EH (cell line): ENCODE measurements at regions not wholly inside any gene's neighbourhood (a gene's known extent, or its start where the extent isn't known, plus 50 kb on each side); places are given as distances from the start of the nearest gene placed in this dataset.
"Not testable (repeated sequence)": the region's sequence is repeated elsewhere in the genome, so short reads cannot be mapped to it uniquely, and the experiment has no call there.

Experiments
- DNase-seq: peaks from one replicate; pipeline ENCODE4 v3.0.0-alpha.2; 2015; ENCODE audit warnings: low read depth

DNA sequence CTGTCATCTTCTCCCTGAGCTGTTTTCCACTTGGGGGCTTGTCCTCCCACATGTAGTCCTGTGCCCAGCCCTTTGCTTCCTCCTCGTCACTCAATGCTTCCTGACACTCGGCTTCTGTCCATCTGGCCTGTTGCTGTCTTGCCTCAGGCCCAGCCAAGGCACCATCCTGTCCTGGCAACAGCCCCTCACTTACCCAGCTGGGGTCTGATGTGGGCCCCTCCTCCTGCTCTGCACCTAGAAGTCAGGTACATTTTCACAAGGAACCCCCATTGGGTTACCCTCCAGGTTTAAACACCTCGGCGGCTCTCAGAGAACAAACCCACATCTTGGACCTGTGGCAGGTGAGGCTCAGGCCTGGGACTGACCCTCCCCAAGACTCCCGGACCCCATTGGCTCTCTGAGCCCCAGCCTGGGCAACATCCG lies 784.8 kb downstream of the TBC1D22A start:
- DNase-seq = no peak

DNA sequence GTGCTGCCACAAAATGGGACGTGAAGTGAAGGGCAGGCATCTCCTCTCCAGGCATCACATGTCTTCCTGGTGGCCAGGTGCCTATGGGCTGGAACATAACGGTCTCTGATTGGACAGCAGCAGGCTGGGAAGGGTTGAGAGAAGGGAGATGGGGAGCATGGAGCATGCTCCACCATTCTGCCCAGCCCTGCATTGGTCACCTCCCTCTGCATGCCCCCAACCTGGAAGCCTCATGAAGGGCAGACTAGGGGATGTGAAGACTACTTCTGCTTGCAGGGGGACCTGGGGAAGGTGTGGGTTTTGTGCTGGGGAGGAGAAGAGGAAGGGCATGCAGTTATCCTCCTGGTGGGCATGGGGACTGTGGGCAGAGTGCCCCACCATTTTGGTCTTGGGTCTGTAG lies 782.2 kb downstream of the TBC1D22A start:
- no peak for DNase-seq

DNA sequence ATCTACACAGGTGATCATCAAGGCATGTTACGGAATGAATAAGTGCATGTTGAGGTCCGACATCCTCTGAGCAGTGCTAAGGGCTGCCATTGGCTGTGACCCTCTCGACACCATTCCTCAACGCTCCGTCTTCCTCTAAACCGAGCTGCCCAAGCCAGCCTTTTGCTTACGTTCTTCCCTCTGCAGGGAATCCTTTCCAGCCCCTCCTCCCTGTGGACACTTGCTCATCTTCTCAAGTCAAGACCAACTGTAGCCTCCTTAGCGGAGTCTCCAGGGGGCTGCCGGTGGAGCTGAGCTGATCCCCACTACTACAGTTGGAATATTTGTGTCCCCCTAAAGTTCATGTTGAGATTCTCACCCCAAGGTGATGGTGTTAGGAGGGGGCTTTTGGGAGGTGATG lies 781.0 kb downstream of the TBC1D22A start:
- DNase-seq = no peak

DNA sequence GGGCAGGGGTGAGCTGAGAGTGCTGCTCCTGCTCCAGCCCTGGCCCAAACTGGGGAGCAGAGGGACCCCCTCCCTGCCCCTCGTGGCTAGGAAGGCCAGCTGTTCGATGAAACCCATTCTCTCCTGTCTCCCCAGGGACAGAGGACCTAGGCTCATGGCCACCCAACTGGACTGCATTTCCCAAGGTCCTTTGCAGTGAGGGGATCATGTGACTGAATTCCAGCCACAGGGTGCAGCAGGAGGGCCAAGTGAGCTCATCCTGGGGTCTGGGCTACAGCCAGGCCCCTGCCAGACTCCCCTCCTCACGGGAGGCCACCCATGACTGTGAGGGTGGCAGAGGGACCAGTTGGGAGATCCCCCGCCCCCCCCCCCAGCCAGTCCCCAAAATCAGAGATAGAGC lies 777.6 kb downstream of the TBC1D22A start:
- no peak for DNase-seq

DNA sequence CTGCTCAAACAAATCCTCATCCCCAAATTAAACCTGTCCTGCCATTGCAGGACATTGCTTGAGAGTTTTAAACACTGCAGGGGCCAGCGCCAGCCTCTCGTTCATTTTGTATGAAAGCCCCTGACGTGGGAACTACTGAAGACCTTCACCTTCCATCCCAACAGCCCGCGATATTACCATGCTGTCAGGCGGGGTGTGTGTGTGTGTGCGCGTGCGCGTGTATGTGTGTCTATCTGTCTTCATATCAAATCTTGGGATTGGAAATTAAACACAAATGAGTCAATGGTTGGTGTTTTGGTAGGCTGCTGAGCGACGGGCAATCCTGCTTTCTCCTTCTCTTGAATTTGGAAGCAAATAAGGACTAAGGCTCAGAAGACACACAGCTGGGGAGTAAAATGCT lies 776.9 kb downstream of the TBC1D22A start:
- no peak for DNase-seq

DNA sequence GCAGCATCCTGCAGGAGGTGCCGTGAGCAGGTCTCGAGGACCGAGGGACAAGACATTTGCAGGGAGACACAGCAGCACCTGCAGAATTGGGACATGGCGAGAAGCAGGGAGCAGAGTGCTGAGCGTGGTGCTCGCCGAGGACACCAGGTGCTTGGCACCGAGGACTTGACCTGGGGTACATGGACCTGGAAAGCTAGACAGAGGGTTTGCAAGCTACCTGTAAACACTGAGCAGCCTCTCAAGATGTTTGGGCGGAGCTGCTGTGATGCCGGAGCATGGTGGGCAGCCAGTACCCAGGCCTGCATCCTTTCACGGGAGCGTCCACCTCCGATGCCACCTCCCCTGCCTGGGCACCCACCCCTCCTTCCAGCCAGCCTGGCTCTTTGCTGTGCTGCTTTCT lies 773.2 kb downstream of the TBC1D22A start:
- no peak for DNase-seq

DNA sequence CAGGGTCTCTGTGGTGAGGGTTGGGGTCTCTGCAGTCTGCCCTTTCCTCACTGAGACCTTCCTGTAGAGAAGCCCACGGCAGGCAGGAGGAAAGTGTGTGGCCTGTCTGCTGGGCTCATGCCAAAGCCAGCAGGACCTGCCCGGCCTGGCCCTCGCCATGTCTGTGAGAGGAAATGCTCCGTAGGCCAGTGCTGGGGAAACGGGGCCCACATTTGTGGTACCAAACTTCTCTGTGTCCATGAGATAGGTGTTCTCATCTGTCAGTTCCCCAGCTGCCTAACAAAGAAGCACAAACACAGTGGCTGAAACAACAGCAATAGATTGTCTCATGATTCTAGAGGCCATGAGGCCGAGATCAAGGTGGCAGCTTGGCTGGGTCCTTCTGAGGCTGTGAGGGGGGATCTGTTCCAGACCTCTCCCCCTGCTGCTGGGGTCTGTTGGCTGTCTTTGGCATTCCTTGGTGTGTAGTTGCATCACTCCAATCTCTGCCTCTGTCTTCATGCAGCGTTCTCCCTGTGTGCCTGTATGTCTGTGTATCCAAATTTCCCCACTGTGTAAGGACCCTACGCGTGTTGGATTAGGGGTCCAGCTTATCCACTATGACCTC lies 772.5 kb downstream of the TBC1D22A start:
- no peak for DNase-seq

DNA sequence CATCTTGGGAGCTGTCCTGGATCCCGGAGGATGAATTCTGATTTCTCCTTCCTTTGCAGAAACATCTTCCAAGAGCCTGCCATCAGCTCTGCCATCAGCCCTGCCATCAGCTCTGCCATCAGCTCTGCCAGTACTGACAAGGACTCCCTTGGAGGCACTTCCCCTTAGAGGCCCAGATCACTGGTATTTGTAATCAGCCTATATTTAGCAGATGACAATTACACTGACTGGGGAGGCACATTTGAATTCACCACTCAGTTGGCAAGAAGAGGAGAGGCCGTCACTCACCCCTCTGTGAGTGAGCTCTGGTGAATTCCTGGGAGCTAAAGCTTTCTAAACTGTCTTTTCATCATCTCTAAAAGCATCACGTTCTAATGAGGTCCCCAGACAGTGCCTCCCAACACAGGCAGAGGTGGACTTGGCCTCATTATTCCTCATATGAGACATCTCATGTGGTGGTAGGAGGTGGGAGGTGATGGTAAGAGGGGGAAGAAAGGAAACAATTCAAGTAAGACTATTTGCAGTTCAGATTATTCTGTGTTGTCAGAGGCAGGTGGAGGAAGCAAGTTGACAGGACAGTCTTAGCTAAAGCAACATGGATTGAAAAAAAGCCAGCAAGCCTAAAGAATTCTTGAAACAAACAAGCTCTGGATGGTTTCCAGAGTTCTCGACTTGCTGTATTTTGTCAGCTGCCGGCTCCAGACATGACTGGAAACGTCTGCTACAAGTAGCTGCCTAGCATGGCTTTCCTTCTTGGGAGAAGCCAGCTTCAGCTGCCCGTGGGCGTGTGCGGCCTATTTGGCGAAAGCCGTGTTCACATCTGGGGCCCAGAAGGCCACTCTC lies 771.7 kb downstream of the TBC1D22A start:
- no peak for DNase-seq

DNA sequence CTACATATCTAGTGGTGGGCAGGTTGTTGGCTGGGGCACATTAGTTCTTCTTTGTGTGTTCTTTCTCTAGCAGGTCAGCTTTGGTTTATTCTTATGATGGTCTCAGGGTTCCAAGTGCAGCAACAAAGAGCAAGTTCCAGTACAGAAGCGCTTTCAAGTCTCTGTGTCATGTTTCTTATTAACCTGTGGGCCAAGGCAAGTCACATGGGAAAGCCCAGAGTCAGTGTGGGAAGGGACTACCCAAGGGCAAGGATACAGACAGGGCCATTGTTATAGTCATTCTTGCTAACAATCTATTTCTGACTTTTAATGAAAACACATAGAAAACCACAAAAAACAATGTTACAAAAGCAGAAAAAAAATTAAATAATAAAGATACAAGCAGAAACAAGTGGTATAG lies 754.6 kb downstream of the TBC1D22A start:
- DNase-seq = no peak

DNA sequence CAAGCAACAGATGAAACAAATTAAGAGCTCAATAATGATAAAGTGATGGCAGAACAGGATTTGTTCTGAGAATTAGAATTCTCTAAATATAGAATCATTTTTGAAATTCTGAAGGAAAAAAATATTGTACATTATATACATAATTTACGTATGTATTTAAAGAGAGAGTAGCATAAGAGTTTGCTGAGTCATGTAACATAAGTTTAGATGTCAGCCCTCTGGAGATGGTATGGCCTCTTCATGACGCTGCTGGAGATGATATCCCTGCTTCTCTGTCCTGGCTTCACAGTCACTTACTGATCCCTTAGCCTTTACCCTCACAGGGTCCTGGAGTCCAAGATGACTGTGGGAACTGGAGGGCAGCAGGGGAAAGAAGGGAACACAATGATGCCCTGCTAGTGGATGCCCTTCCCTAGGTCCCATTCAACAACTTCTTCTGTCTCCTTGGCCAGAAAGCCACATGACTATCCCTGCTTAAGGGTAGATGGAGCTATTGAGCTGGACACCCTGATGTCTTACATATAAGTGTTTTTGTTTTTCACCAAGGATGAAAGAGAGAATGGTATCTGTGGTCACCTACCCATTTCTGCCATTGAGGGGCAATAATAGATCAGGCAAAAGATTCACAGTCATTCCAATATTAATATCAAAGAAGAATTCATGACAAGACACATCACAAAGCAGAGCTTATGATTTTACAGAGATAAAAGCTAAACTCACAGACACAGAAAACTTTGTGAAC lies 753.1 kb downstream of the TBC1D22A start:
- no peak for DNase-seq

DNA sequence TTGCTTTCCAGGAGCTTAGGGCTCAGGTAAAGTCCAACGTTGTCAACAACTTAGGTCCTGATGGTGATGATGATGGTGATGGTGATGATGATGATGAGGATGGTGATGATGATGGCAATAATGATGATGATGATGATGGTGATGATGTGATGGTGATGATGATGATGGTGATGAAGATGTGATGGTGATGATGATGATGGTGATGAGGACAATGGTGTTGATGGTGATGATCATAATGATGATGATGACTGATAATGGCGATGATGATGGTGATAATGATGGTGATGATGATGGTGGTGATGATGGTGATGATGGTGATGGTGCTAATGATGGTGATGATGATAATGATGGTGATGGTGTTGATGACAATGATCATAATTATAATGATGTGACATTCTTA lies 750.2 kb downstream of the TBC1D22A start:
- no peak for DNase-seq

DNA sequence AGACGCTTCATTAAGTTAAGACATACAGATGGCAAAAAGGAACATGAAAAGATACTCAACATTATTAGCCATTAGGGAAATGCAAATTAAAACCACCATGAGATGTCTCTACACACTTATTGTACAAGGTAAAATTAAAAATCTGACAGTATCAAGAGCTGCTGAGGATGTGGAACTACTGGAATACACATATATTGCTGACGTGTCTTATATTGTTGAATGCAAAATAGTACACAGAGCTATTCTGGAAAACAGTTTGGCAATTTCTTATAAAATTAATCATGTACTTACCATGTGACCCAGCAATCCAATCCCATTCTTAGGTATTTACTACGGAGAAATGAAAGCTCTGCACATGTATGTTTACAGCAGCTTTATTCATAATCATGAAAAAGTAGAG lies 742.5 kb downstream of the TBC1D22A start:
- no peak for DNase-seq

DNA sequence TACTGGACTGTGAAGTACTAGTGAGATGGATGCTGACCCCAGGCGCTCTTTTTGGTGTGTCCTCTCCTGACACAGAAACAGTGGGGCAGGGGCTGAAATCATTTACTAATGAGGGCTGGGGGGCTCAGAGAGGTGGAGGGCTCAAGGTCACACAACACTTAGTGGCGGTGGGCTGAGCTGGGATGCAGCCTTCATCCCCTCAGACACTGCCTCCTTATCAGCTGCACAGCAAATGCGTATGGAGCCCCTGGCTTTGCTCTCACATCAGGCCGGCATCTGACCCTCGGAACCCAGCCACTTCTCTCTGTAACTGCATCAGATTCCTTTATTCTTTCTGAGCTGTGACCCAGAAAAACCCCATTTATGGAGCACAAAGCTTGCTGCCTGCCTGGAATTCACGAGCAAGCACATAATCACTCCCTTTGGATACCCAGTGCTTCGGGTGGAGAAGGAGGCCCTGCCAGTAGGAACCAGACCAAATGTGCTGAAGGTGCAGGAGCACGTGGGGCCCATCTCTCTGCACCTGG lies 736.6 kb downstream of the TBC1D22A start:
- no peak for DNase-seq

DNA sequence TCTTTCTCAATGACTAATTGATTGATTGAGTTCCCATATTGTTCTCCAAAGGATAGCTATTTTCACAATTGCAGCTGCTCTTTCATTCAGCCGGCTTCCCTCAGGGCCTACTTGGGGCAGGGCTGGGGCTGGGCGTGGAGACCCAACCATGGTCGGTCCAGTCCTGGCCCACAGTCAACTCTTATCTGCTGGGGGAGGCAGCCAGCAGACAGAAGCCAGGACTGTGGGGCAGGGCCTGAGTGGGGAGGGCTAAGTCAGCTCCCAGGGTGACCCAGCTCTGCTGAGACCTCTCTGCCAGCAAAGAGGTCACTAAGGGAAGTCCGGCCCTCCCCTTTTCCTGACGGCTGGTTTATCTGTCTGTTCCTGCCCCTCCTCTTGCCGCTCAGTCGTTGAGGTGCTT lies 735.2 kb downstream of the TBC1D22A start:
- DNase-seq = no peak

DNA sequence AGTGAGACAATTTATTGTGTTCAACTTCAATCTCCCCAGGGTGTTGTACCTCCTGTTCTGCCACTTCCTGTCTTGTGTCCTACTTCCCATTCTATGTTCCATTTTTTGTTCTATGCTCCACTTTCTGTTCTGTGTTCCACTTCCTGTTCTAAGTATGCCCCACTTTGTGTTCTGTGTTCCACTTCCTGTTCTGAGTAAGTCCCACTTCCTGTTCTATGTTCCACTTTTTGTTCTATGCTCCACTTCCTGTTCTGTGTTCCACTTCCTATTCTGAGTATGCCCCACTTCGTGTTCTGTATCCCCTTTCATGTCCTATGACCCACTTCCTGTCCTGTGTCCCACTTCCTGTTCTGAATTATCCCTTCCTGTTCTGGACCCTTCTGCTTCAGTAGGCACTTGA lies 732.7 kb downstream of the TBC1D22A start:
- DNase-seq = no peak

DNA sequence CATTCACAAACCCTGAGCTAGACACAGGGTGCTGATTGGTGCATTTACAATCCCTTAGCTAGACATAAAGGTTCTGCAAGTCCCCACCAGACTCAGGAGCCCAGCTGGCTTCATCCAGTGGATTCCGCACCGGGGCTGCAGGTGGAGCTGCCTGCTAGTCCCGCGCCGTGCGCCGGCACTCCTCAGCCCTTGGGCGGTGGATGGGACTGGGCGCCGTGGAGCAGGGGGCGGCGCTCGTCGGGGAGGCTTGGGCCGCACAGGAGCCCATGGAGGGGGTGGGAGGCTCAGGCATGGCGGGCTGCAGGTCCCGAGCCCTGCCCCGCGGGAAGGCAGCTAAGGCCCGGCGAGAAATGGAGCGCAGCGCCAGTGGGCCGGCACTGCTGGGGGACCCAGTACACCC lies 725.7 kb downstream of the TBC1D22A start:
- DNase-seq = not testable (repeated sequence)

DNA sequence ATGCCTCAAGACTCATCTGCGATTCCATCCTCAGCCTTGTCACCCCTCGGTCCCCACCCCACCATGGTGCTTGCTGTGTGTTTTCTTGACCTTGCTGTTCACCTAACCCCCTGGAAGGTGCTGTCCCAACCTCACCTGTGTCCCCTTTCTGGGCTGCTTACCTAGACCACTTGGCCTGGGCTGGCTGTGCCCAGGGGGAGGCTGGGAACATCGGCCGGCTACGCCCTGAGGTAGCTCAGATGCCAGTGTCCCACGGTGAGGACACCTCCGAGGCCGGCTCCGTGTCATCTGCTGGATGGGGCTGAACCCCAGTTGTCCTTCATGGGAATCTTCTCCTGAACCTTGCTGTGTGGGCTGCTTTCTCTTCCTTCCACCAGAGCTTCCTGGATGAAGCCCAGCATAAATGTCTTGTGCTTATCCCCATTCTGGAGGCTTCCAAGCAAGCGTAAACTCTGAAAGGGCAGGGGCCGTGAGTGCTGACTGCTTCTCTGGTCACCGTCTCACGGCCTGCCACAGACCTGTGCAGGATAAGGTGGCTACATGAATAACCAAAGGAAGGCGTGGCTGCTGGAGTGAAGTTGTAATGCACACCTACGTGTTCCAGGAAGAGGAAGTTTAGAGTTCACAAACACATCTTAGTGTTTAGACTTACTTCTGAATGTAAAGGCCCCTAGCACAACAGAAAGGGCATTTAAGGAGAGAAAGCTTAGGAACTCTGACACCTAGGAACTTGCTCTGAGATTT lies 724.3 kb downstream of the TBC1D22A start:
- DNase-seq = no peak

DNA sequence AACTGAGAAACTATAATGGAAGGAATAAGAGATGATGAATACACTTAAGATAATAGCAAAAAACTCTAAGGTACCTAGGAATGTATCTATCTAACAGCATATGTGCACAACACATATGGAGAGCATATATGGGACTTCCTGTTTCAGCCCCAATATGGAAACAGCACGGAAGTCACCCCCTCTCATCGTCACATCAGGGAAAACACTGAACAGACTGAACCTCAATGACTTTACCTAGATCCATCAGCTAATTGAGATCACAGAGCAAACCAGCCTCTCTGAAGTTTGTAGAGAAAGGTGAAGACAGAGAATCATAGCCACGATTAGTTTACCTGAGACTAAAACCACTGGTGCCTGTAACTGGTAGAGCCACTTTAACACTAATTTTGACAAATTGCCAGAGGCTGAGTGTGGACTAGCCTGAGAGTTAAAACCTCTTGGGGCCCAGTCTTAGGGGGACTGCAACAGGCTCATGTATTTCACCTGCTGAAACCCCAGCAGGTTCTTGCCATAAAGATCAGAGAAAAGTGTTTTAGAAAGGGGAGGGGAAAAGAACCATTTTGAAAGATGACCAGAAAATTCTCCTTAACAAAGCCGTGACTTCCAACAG lies 722.6 kb downstream of the TBC1D22A start:
- DNase-seq = no peak

DNA sequence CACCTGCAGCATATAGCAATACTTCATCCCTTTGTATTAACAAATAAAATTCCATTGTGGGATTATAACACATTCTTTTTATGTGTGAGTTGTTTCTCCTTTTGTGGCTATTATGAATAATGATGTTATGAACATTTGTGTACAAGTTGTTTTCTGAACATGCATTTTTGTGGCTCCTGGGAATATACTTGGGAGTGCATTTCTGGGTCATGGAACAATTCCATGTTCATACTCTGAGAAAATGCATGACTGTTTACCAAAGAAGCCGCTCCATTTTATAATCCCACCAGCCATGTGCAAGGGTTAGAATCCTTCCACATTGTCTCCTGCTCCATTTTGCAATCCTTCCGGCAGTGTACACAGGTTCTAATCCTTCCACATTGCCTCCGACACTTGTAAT lies 713.8 kb downstream of the TBC1D22A start:
- no peak for DNase-seq

DNA sequence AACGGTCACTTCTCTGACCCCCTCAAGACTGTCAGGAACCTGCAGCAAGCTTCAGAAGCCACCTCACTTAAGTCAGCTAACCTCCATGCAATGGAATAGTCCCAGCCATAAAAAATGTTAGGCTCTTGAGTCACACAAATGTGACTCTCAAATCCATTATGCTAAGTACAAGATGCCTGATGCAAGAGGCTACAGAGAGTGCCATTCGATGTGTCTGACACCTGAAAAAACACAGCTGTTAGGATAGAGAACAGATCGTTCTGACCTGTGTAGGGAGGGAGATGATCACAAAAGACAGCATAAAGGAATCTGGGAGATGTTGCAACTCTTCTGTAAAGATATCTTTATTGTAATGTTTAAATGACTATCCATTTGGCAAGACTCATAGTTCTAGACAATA lies 712.4 kb downstream of the TBC1D22A start:
- DNase-seq = no peak

DNA sequence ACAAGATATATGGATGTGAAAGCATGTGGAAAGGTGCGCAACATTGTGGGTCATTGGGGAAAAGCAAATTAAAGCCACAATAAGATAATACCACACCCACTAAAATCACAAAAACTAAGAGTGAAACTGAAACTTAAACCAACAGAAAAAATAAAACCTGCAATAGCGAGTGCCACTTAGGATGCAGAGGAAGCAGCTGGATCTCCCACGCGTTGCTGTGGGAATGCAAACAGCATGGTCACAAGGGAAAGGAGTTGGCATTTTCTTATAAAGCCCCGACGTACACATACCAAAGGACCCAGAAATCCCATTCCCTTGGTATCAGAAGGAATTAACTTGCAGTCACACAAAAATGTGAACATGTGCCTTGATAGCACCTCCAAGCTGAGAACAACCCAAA lies 712.0 kb downstream of the TBC1D22A start:
- DNase-seq = no peak

DNA sequence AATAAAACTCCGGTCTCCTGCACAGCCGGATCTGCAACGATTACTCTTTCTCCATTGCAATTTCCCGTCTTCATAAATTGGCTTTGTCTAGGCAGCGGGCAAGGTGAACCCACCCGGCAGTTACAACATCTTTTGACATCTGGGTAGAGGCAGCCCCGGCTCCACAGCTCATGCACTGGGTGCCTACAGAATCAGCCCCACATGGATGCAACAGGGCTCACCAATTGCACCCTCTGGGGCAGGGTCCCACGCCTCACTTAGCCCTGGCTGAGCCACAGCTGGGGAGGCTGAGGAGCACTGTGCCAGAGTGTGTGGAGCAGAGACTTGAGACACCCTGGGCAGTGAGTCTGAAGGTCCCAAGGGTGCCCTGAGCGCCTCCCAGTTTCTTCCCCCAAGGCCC lies 710.2 kb downstream of the TBC1D22A start:
- DNase-seq = no peak
